ENCODE measurements at regions not wholly inside any gene's neighbourhood (a gene's known extent, or its start where the extent isn't known, plus 50 kb on each side); places are given as distances from the start of the nearest gene placed in this dataset.

- DNase-seq: no peak
These were observed 629.6 kb upstream of the MGMT start for GRCh38 chr10:128837478-128837877.

- no peak for DNase-seq
These were observed 627.9 kb upstream of the MGMT start for GRCh38 chr10:128839134-128839533.

GRCh38 chr10:128839701-128840100, 627.3 kb upstream of the MGMT start:
- no peak for DNase-seq

GRCh38 chr10:128843972-128844371, 623.1 kb upstream of the MGMT start:
- no peak for DNase-seq

GRCh38 chr10:128846927-128847326, 620.1 kb upstream of the MGMT start:
- no peak for DNase-seq

- DNase-seq: no peak
These were observed 618.2 kb upstream of the MGMT start for GRCh38 chr10:128848810-128849209.

GRCh38 chr10:128850647-128851046, 616.4 kb upstream of the MGMT start:
- no peak for DNase-seq

GRCh38 chr10:128851281-128851680, 615.8 kb upstream of the MGMT start:
- no peak for DNase-seq

- no peak for DNase-seq
These were observed 615.3 kb upstream of the MGMT start for GRCh38 chr10:128851726-128852125.

GRCh38 chr10:128852449-128852848, 614.6 kb upstream of the MGMT start:
- DNase-seq: no peak

- no peak for DNase-seq
These were observed 614.1 kb upstream of the MGMT start for GRCh38 chr10:128852902-128853301.

- no peak for DNase-seq
These were observed 613.5 kb upstream of the MGMT start for GRCh38 chr10:128853537-128853936.

- no peak for DNase-seq
These were observed 612.8 kb upstream of the MGMT start for GRCh38 chr10:128854204-128854603.

- DNase-seq: no peak
These were observed 612.1 kb upstream of the MGMT start for GRCh38 chr10:128854963-128855362.

- no peak for DNase-seq
These were observed 611.2 kb upstream of the MGMT start for GRCh38 chr10:128855618-128856428.

- no peak for DNase-seq
These were observed 607.2 kb upstream of the MGMT start for GRCh38 chr10:128859738-128860386.

- no peak for DNase-seq
These were observed 606.5 kb upstream of the MGMT start for GRCh38 chr10:128860574-128860973.

GRCh38 chr10:128861018-128861901, 605.8 kb upstream of the MGMT start:
- DNase-seq: no peak

- DNase-seq: no peak
These were observed 603.6 kb upstream of the MGMT start for GRCh38 chr10:128863411-128863810.

- no peak for DNase-seq
These were observed 603.1 kb upstream of the MGMT start for GRCh38 chr10:128863823-128864405.

GRCh38 chr10:128864554-128865295, 602.3 kb upstream of the MGMT start:
- no peak for DNase-seq

GRCh38 chr10:128865436-128866195, 601.4 kb upstream of the MGMT start:
- DNase-seq: no peak

Measured in NCI-H526 treated with DMSO at 0.1 percent for 48 hours (cell line).